GM19455 (cell line): ENCODE measurements at regions not wholly inside any gene's neighbourhood (a gene's known extent, or its start where the extent isn't known, plus 50 kb on each side); places are given as distances from the start of the nearest gene placed in this dataset.
"Not testable (repeated sequence)": the region's sequence is repeated elsewhere in the genome, so short reads cannot be mapped to it uniquely, and the experiment has no call there.

ENCODE experiments used
- ATAC-seq: cut with Tn5 transposase; IDR thresholded peaks from one replicate; pipeline ENCODE4 v1.9.1; 2021; ENCODE audit not compliant: unreplicated experiment

DNA sequence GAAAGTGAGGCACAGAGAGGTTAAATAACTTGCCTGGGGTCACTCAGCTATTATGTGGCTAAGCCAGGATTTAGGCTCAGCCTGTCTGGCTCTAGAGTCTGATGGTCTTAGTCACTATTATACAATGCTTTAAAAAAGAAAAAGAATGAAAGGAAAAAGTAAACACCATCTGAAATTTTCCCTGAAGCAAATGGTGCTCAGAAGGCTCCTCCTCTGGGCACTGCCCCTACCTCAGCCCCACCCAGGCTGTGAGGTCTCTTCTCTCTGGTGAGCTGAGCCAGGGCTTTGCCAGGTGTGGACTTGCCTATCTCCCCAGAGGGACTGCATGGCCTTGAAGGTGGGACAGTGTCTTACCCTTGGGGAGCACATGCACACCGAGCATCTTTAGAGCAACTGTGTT, 117.5 kb upstream of the DYRK2 start:
- ATAC-seq, result no peak

DNA sequence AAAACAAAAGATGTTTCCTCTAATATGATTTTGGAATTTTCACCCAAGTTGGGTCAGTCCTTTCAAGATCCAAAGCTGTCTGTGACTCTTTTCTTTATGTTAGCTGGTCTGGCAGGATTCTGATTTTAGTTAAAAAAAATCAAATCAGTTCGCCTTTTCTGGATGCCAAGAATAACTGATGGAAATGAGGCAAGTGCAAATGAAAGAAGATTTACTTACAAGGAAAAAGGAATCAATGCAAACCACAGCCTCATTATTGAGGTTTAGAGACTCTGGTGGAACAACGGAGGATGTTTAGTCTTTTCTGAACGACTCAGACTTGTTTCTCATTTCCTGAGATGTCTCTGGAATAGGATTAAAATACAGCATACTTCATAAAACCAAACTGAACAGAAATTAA, 117.0 kb upstream of the DYRK2 start:
- ATAC-seq, result no peak

DNA sequence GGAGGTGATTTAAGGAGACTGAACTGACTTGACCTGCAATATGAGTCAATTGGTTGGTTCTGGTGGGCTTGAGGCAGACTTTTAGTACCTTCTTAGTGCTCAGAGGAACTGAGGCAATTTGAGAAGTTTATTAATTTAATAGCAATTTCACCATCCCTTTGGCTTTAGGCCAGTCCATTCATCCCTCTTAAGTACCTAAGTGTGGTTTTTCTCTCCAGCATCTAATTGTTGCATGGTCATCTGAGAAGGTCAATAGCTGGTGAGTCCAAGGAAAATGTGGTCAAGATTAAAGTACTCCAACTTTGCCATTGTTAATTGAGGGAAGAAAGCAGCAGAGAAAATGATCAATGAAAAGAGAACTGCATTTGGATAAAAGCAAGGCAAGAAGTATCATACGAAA, 115.4 kb upstream of the DYRK2 start:
- no peak for ATAC-seq

DNA sequence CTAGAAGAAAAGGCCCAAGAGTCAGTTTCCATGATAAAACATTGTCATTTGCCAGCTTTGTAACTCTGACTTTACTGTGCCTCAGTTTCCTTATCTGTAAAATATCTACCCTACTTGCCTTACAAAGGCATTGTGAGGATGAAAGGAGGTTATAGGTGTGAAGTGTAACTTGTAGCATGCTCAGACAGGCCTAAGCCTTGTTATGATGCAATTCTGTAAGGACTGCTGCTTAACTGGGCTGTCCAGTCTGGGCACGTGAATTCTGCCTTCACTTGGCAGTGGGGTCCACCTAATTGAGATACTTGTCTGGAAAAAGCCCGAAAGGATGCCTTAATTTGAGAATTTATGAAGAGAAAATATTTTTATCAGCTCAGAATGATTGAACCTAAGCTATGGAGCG, 114.5 kb upstream of the DYRK2 start:
- no peak for ATAC-seq

DNA sequence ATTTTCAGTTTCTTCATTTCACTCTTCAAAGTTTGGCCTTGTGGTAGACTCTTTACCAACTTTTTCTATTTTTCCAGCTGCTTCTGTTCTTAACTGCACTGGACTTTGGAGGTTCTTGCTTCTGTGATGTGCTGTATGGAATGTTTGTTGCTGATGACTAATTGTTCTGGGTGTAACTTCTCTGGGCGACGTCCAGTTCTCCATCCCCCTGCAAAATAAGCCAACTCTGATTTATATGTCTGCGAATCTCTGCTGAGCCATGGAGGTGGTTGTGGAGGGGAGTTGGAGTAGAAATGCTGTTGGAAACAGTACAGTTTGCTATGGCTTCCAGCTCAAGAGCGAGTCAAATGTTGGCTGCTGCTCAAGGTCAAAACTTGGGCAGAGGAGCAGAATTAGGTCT, 113.9 kb upstream of the DYRK2 start:
- ATAC-seq, result no peak

DNA sequence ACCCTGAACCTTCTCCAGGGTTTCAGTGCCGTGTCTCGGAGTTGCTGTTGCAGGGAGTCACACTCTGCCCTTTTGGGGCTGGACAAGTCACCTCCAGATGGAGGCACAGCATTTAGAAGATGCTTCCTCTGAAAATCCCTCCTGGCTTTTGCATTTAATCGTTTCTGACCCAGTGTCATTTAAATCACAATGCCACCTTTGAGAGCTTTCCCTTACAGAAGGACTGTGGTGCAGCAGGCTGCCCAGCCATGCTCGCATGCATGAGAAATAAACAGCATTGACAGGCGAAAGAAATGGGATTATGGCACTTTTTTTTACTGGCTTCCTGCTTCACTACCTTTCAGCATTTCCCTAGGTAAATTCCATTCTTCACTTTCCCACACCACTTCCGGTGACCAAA, 113.4 kb upstream of the DYRK2 start:
- ATAC-seq, result no peak

DNA sequence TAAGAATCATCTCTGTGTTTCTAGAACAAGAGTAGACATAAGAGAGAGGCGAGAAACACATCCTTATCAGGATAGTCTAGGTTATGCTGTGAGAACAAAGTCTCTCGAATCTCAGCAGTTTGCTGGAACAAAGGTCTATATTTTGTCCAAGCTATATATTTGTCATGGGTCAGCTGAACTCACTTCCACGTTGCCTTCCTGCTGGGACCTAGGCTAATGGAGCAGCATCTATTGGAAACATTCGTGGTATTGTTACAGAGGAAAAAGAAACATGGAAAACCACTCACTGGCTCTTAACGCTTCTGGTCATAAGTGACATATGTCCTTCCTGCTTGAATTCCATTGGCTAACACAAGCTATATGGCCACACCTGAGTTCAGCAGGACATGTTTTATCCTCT, 112.6 kb upstream of the DYRK2 start:
- ATAC-seq, result no peak

DNA sequence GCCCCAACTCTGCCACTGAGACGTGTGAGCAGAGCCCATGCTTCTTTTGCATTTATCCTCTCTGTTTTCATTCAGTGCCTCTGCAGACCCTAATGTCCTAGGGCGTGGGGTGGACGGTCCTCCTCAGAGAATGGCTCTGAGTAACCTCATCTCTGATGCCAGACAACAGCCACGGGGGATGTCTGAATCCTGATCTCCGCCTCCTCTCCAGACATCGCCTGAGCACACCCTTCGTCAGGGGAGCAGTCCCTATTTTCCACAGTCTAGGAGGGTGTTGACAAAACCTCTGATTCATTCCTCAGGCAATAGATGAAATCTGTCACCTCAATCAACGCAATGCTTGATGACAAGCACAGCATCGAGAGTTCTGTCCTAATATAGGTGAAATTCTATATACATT, 109.2 kb upstream of the DYRK2 start:
- ATAC-seq, result no peak

DNA sequence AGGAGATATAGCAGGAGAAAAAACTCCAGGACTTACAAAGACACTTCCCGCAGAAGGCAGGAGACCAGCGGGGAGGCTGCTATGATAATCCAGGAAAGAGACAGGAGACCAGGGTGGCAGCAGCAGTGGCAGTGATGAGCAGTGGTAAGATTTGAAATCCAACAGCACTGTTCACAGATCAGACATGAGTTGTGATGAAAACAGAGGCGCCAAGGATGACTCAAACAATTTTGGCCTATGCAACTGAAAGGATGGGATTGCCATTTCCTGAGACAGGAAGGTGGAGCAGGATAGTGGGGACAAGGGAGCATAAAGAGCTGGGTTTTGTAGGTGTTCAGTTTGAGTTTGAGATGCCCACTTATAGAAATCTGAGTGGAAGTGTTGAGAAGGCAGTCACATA, 108.6 kb upstream of the DYRK2 start:
- no peak for ATAC-seq

DNA sequence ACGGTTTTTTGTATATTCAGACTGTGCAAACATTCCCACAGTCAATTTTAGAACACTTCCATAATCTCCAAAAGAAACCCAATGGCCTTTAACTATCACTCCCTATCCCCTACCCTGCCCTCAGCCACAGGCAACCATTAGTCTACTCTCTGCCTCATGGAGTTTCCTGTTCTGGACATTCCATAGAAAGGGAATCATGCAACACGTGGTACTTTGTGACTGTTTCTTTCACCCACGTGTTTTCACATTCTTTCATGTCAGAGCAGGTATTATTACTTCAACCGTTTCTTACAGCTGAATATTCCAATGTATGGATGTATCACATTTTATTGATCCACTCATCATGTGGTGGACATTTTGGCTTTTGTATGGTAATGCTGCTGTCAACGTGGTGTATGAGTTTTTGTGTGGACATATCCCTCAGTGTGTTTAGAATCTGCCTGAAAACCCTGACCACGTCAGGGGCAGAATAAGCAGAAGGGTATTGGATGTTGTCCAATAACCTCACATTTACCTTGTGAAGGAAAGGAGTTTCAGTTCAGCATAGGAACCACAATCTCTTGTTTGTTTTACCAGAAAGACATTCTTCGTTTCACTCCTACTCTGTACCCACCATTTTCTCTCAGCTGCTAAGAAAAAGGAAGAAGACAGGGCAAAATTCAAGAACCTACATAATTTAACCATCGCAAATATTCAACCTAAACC, 107.5 kb upstream of the DYRK2 start:
- no peak for ATAC-seq

DNA sequence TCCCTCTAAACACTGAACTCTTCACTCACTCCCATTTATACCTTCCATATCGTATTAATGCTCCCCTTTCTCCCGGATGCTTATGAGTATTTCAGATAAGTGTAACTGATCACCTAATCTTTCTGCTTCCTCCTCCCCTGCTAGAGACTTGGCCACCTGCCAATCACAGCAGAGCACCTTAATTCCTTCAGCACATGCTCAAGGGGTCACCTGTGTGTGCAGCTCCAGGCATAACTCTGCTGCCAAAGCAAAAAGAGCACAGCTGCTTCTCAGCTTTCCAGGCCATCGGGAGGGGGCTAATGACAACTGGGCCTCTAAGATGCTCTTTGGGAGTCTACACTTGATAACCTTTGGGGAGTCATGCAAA, 106.9 kb upstream of the DYRK2 start:
- ATAC-seq, result no peak

DNA sequence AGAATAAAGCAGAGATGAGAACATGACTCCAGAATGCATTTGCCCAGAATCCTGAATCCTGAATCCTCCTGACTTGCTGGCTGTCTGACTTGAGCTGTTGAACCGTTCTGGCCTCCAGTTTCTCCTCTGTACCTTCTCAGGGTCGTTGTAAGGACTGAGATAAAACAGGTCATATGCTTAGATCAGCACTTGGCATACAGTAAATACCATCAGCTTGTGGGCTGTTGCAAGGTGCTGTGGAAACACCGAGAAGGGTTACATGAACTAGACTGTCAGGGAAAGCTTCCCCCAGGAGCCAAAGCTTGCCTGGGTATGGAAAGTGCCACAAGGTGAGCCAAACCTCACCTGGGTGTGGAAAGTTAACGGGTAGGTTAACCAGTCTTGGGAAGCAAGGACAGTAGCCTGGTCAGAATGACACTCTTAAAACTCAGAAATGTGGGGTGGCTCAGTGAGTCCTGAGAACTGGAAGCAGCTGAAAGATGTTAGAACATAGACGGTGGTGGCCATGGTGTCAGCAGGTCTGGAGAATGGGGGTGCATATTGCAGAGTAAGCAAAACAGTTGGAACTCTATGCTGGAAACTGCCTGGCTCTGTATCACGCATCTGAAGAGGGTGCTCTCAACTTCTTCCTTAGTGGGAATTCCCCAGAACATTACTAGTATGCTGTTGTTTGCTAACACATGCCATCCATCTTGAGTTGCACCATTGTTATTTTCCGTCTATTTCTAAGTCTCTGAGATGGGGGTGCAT, 105.3 kb upstream of the DYRK2 start:
- no peak for ATAC-seq

DNA sequence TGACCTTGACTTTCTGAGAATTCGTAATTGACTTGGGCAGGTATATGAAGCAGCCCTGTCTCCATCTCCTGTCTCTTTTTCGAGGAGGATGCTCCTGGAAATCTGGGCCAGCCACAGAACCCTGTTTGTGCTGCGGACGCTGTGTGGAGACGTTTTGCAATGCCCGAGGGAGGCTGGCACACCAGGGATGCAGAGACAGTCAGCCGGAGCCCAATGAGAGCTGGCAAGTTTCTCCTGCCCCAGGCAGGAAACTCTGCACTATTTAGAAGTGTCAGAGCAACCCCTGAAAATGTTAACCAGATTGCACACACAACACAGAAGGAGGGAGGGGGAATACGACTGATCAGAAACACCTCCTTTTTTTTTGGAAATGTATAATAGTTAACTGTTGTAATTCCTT, 103.2 kb upstream of the DYRK2 start:
- ATAC-seq, result no peak

DNA sequence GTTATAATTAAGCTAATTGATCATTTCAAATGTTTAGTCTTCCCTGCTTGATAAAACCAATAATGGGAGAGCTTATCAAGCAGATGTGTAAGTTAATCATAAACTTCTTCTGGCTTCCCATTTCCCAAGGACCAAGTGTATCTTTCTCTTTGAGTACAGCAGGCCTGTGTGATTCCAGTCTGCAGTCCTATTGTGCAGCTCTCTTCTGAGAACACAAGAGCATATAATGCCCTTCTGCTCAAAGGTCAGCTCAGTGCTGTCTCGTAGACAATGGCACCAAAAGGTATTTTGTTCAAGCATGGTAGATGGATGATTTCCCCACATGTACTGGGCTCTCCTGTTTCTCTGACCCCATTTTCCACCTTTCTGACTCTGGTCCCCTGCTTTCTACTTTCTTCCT, 101.8 kb upstream of the DYRK2 start:
- ATAC-seq, result no peak

DNA sequence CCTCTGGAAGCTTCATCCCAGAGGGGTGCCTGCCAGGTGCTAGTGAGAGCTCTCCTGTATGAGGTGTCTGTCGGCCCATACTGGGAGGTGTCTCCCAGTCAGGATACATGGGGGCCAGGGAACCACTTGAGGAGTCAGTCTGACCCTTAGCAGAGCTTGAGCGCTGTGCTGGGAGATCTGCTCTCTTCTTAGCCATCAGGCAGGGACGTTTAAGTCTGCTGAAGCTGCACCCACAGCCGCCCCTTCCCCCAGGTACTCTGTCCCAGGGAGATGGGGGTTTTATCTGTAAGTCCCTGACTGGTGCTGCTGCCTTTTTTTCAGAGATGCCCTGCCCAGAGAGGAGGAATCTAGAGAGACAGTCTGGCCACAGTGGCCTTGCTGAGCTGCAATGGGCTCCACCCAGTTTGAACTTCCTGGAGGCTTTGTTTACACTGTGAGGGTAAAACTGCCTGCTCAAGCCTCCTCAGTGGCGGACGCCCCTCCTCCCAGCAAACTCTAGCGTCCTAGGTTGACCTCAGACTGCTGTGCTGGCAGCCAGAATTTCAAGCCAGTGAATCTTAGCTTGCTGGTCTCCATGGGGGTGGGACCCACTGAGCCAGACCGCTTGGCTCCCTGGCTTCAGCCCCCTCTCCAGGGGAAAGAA, 93.3 kb upstream of the DYRK2 start:
- ATAC-seq, result not testable (repeated sequence)

DNA sequence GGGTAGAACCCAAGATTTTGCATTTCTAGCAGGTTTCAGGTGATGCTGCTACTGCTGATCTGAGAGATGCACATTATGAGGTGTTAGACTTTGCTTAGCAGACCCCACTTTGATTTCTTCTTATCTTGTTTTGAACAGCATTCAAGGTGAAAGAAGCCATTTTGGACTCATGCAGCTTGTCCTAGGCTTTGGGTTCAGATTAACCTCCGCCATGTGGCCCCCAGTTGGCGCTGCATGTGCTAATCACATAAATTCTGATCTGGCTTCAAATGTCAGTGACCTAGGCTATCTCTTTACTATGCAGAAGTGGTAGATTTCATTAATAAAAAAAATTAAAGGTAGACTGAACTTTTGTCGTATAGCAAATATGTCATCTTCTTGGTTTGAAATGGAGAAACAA, 89.8 kb upstream of the DYRK2 start:
- no peak for ATAC-seq

DNA sequence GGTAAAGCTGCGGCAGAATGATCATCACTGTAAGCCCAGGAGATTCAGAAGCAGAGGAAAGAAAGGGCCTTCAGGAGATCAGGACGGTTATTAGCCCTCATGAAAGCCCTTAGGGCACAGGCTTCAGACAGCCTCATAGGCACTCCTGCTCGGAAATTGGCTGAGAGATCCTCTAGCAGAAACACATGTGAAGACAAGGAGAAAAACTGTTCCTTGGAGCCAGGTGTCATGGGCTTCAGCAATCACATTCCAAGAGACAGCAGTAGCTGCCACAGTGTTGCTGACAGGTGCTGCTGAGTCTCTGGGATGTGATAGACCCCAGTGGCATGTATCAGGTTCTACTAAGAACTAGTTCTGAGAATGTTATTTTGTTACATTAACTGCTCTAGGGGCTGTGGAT, 88.8 kb upstream of the DYRK2 start:
- no peak for ATAC-seq

DNA sequence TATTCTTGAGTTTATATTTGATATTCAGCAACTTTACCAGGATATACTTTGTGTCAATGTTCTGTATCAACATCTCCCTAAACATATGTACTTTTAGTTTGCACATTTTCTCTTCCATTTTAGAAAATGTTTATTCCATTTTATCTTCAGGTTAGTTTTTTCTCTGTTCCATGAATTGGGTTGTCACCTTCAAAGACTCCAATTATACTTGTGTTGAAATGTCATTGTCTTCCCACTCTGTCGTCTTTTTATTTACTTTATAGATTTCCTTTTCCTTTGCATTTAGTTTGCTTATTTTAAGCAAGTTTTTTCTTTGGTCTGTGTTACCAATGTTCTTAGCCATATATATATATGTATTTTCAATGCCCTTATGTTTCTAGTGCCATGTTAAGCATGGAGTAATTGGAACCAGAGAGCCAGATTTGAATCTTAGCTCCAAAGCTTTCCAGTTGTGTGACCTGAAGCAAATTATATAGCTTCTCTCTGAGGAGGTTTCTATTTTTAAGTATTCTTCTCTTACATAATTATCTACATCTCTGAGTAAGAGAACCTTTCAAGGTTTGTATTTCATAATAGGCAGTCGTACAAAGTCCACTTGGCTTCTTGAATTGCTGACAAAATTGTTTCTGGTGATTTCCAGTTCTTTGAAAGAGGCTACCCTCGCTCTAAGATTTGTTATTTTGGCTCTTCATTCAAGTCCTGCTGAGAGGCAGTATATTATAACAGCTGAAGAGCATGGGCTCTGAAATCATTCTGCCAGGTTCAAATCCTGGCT, 85.8 kb upstream of the DYRK2 start:
- no peak for ATAC-seq

DNA sequence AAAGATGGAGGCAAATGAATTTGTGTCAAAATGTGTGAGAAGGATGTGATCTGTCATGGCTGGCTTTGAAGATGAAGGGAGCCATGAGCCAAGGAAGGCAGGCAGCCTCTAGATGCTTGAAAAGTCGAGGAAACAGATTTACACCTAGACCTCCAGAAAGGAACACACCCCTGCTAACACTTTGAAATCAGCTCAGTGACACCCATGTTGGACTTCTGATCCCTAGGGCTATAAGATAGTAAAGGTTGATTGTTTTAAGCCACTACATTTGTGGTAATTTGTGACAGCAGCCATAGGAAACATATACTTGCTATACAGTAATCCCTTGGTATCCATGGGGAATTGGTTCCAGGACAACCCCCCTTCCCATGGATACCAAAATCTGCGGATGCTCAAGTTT, 80.5 kb upstream of the DYRK2 start:
- no peak for ATAC-seq

DNA sequence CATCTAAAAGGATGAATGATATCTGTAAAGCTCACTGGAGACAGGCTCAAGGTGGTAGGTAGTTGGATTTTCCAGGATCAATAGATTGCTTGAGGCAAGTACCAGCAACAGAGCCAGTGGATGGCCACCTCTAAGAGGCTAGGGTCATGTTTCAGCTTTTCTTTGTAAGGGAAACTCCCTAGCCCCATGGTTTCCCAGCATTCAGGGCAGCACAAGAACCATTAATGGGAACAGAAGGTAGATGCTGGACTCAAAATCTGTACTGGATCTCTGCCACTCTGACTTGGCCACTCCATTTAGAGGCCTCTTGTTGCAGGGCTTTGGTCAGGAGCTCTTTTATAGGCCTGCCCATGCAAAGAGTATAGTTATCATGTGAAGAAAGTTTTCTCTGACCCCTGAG, 76.1 kb upstream of the DYRK2 start:
- no peak for ATAC-seq

DNA sequence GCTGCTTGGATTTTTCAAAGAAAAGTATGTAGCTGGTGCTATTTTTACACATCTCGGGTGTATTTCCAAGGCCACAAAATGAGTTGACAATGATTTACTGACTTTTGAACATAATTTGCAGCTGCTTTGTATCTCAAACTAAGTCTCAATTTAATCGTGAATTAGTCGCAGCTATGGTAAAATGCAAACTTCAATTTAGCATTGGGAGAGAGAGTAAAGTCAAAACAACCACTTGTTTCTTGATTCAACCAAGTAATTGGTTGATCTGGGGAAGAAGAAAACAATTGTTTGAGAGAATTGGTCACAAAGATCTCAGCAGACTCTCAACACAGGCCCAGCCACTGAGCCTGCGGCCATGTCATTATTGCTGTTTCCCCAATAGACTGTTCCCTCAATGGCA, 75.0 kb upstream of the DYRK2 start:
- no peak for ATAC-seq
